GM21717 (cell line): ENCODE measurements at regions not wholly inside any gene's neighbourhood (a gene's known extent, or its start where the extent isn't known, plus 50 kb on each side); places are given as distances from the start of the nearest gene placed in this dataset.
"Not testable (repeated sequence)": the region's sequence is repeated elsewhere in the genome, so short reads cannot be mapped to it uniquely, and the experiment has no call there.

Experiments
- ATAC-seq: cut with Tn5 transposase; IDR thresholded peaks from one replicate; pipeline ENCODE4 v1.9.1; 2021; ENCODE audit warnings: mild to moderate bottlenecking, moderate library complexity; ENCODE audit not compliant: unreplicated experiment

DNA sequence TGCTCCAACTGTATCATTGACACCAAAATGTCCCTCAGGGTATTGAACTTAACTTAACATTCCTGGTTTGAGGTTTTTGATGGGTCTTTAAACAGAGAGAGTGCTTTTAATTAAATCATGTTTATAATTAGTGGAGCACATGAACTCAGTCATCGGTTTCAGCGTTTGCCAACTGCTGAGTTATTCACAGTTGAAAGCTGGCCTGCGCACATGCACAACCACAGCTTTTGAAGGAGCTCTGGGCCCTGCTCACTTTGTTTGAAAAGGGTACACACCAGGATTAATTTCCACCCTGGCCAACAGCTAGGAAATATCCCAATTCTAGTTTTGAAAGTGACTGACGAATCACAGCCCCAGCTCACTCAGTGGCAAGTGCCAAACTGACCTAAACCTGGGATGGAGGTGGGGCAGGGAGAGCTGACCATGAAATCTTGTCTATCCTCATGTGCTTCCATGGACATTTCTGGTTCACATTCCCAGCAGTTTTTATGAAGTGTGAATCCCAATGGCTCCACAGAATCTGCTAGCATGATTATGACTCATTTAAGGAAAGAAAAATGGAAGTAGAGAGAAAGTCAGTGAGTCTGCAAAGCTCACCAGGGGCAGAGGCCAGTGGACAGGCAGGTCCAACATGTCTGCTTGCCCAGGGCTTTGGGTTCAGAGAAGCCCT lies 247.8 kb downstream of the FNDC1 start:
- ATAC-seq: no peak

DNA sequence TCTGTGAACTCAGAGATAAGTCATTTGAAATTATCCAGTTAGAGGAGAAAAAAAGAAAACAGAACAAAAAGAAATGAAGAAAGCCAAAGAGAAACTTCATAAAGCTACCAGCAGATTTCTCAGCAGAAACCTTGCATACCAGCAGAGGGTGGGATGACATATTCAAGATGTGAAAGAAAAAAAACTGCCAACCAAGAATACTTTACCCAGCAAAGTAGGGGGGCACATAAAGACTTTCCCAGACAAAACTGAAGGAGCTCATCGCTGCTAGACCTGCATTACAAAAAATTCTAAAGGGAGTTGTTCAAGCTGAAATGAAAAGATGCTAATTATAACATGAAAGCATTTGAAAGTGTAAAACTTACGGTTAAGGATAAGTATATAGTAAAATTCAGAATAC lies 246.3 kb downstream of the FNDC1 start:
- ATAC-seq: no peak

DNA sequence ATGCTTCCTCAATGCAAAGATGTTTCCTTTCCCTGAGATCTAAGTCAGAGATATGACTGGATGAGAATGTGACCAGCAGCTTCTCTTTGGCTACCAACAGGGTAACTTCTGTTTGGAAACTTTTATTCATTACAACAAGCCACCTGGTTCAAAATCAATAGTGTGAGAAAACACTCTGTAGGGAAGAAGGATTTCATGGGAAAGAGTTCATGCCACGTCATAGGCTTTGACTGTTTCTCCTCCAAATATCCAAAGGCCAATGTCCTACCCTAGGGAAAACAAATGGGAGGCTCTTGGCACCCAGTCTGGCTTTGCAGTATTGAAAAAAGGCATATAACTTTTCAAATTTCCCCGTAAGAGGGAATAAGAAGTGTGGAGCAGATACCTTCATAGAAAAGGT lies 245.5 kb downstream of the FNDC1 start:
- ATAC-seq: no peak

DNA sequence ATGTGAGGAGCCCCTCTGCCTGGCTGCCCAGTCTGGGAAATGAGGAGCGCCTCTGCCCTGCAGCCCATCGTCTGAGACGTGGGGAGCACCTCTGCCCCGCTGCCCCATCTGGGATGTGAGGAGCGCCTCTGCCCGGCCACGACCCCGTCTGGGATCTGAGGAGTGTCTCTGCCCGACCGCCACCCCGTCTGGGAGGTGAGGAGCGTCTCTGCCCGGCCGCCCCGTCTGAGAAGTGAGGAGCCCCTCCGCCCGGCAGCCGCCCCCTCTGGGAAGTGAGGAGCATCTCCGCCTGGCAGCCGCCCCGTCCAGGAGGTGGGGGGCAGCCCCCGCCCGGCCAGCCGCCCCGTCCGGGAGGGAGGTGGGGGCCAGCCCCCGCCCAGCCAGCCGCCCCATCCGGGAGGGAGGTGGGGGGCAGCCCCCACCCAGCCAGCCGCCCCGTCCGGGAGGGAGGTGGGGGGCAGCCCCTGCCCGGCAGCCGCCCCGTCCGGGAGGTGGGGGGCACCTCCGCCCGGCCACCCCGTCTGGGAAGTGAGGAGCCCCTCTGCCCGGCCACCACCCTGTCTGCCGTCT lies 238.1 kb downstream of the FNDC1 start:
- not testable (repeated sequence) for ATAC-seq

DNA sequence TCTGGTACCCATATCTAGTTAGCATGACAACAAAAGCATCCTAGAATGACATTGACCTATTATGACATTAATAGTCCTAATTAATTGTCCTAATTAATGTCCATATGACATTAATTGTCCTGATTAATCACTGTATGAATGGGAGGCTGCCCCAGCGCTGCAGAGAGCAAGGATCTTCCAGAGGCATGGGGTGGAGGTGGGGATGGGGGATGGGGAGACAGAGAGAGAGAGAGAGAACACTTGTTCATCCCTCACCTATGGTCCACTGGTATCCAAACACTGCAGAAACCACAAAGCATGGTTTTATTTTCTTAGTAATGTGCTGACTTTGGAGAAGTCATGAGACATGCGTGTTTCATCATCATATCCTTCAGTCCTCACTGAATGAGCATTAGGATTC lies 235.1 kb downstream of the FNDC1 start:
- ATAC-seq: no peak

DNA sequence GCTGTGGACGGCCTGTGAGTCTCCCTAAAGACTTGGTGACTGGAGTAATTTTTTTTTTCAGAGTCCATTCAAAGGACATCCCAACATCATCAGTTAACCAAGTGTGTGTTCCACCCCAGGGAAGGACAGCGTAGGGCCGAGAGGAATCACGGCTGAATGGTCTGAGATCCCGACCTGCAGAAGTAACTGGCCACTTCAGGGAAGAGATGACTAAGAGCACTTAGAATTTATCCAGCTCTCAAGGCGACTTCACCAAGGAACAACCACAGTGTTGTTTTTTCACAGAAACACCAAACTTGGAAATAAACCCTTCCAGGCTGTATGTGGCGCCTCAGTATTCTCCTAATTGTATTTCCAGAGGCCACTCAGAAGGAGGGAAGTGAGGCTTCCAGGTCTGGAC lies 231.6 kb downstream of the FNDC1 start:
- ATAC-seq: no peak

DNA sequence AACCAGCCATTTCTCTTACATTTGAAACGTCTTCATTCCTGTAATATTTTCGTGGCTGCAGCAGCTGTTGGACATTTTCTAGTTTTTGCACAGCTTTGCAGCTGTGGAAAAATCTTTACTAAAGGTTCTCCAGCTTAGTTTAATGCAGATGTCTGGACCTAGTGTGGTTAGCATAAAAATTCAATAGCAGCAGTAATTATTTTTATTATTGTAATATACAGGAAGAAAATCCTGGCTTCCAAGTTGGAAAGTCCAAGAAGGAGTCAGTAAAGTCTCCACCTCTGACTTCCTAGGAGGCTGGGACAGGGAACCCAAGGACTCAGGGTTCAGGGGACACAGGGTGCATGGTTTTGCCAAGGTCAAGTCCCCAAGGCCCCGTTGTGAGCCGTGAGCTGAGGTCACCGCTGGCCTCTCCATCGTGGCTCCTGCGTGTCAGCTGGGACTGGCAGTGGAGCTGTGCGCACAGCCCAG lies 230.6 kb downstream of the FNDC1 start:
- no peak for ATAC-seq

DNA sequence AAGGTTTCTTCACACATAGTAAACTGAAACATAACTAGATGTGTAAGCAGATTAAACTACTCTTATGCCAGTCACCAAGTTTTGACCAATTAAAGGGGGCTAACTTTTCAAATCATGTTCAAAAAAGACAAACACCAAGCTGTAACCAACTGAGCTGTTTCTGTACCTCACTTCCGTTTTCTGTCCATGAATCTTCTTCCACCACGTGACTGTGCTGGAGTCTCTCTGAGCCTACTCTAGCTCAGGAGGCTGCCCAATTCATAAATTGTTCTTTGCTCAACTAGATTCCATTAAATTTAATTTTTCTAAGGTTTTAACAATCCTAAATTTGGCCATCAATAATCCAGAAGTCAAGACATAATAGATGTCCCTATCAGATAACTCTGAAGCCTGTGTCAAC lies 229.4 kb downstream of the FNDC1 start:
- ATAC-seq: no peak

DNA sequence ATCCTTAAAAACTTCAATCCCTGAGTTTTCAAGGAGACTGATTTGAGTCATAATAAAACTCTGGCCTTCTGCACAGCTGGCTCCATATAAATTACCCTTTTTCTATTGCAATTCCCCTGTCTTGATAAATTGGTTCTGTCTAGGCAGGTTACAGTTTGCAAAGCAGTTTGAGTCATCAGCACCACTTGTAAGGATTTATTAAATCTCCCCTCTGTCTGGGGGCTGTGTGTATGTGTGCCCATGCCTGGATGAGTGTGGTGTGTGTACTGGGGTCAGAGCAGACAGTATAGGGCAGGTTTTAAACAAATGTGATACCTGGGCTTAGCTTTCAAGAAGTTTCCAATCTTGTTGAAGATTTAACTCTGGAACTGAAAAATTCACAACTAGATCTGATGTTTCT lies 228.6 kb downstream of the FNDC1 start:
- no peak for ATAC-seq

DNA sequence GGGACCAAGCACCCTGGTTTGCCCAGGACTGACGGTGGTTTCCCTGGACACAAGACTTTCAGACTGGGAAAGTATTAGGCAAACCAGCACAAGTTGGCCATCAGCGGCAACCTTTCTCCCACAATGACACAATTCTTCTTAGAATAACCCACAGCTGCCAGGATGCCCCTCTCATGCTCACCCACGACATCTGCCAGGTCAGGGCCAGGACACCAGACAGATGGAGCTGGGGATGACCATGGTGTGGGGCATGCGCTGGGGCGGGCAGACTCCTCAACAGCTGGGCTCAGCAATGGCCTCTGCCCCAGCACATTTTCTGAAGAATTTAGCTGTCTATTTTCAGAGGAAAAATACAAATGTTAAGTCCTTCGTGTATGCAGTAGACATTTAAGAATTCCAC lies 226.4 kb downstream of the FNDC1 start:
- ATAC-seq: no peak

DNA sequence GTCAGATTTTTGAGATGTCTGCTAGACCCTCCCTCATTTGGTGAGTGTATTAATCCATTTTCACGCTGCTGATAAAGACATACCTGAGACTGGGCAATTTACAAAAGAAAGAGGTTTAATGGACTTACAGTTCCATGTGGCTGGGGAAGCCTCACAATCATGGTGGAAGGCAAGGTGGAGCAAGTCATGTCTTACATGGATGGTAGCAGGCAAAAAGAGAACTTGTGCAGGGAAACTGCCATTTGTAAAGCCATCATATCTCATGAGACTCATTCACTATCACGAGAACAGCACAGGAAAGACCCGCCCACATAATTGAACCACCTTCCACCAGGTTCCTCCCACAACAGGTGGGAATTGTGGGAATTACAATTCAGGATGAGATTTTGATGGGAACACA lies 223.5 kb downstream of the FNDC1 start:
- ATAC-seq: not testable (repeated sequence)

DNA sequence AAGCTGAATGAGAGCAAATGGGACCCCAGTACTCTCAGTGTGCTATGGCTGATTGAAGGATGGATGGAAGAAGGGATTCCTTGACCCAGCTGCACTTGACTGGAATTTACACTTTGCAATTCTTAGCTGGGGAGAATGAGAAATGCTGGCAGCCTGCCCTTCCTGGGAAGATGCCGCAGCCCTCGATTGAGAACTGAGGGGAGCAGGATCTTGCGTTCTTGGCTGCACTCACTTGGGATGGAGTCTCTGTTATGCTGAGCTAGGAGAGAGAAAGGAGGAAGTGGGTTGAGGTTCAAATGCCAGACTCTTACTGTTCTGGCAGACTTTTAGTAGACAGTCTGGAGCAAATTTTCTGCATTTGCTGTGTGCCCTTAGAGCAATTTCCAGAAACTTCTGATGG lies 221.2 kb downstream of the FNDC1 start:
- ATAC-seq: no peak

DNA sequence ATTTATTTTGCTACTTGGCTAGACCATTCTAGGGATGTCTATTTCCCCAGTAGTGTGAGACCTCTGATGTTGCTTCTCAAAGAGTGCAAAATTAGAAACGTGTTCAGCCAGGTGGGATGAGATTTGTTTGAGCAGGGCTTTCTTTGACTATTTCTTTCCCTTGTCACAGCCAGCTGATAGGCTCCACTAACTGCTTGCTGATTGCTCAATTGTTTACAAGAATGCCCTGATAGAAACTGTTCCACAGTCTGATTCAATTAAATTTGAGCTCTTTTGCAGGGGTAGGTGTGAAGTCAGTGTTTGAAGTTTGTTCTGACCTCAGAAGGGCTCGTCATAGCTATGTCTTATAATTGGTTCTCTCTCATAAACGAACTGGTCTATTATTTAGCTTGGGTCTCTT lies 220.5 kb downstream of the FNDC1 start:
- no peak for ATAC-seq

DNA sequence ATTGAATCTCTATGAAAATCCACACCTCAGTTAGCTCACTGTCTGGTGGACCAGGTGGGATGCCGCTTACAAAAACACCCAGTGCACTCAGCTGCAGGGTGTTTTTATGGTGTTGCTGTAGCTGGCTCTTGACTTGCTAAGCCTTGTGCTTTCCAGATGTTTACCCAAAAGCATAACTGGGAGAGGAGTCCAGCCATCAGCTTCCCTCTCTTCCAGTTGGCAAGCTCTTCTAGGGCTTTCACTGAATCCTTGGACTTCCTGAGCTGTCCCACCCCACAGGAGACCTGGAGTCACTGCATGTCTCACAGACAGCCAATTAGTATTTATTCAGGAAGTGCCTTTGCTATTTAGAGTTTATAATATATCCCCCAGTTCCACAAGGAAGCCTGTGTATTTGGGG lies 210.9 kb downstream of the FNDC1 start:
- no peak for ATAC-seq

DNA sequence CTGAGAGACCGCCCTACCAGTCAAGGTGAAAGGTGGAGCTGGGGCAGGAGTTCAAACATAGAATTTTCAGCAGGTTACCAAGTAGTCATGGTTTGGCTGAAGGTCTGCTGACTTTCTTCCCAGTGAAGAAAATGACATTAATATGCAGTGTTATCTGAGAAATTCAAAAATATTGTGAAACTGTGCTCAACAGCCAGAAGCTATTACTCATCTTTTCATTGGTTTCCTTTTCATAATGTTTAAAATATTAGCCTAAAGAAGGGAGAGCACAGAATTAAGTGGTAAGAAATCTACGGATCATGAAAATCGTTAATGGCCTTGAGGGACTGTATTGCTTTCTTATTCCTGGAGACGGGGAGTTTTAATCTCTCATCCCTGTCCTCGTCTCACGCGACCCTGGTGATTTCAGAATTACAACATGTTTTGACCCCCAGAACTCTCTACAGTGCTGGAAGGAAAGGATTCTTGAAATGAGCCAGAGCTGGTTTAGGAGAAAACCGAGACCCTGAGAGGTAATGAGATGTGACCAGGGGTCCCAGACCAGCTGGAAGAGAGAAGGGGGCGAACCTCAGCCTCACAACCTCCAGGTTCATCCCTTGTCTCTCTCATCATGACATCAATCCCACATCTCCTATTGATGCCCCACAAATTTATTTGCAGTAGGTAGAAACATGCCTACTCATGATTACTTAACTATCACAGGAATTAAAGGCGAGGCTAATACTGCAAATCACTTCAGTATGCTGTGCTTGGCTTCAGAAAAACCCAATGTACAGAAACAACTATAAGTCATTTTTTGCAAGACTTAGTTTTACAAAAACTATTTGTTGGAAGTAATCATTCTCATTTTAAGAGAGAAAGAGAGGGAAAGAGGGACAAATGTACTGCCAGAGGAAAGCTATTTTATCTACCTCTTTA lies 209.5 kb downstream of the FNDC1 start:
- no peak for ATAC-seq

DNA sequence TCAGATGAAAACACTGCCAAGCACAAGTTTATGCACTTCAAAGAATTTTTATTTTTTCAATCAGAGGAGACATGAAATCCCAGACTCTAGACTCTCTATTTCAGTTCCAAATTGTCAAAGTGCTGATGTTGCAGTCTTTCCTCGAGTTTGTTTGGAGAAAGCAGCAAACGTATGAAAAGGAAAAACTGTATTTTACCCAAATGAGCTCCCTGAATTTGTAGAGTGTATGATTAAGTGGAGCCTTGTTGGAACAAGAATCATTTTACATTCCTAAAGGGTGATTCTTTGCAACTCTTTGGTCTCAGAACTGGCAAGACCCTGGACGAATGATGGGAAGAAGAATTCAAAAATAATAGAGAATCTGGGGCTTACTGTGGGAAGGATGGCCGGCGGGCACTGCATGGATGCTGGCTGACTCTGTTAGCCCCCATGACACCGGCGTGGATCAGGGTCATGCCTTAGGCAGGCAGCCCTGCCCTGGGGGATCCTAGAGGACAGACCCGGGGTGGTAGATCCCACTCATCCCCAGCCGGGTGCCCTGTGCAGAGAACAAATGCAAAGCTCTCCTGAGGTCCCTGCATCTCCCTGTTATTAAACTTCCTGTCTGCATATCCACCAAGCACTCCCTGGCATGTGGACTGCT lies 207.4 kb downstream of the FNDC1 start:
- ATAC-seq: no peak

DNA sequence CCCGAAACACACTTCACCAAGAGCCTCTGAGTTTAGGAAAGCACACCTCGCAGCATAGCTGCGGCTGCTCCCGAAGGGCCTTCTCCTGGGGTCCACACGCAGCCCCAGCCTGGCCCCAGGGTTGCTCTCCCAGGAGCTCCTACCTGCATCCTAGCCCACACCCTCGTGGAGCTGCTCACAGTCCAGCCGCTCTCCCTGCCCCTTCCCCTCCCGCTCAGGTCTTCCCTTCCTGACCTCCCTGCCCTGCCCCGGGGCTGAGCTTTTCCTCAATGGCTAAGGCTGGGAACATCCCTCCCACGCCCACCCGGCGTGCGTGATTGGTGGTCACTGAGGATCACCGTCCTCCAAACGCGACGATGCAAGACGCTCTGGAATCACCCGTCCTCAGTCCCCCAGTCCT lies 205.8 kb downstream of the FNDC1 start:
- ATAC-seq: no peak

DNA sequence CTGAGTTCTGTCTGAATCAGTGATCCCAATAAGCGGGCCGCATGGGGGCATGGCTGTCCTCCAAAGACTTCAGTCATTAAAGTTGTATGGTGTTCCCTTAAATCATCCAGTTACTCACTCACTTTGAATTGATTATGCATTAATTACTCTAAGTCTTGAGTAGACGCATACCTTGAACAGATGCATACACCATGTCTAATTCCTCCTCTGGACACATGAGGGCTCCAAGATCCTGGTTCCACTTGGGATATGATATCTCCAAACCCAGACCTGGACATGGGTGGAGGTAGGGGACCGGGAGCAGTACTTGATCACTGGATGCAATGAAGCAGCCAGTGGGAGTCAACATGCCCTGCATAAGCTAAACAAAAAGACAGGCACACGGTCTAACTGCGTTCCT lies 204.5 kb downstream of the FNDC1 start:
- no peak for ATAC-seq

DNA sequence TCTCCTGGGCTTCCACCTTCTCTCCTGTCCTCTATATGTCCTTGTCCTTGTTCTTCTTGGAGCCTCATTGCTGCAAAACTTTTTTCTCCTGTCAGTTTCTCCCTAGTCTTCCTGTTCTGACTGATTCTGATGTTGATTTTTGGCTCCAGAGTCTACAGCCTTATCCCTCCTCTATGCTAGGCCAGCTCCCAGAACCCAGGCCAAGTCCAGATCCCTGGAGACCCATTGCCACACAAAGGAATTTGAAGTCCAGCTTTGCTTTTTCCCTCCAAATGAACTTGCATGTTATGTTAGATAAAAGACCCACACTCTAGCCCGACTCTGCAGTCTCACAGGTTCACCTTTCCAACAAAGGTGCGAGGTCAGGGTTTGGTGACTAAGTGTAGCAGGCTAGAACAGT lies 203.1 kb downstream of the FNDC1 start:
- no peak for ATAC-seq

DNA sequence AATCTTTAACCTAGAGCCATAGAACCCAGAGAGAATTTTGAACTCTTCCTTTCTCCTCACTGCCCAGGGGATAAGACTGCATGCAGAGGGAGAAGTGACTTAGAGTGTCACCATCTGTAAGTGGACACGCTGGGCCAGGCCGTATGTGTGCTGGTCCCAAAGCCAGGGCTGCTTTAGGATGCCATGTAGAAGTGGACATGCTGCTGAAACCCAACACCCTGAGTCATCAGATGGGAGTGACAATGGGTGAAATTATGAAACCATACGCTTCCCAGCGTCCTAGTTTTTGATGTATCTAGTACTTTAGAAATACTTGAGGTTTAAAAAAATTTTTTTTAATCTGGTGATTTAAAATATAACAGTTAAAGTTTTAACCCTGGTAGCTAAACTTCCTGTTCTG lies 191.1 kb downstream of the FNDC1 start:
- no peak for ATAC-seq

DNA sequence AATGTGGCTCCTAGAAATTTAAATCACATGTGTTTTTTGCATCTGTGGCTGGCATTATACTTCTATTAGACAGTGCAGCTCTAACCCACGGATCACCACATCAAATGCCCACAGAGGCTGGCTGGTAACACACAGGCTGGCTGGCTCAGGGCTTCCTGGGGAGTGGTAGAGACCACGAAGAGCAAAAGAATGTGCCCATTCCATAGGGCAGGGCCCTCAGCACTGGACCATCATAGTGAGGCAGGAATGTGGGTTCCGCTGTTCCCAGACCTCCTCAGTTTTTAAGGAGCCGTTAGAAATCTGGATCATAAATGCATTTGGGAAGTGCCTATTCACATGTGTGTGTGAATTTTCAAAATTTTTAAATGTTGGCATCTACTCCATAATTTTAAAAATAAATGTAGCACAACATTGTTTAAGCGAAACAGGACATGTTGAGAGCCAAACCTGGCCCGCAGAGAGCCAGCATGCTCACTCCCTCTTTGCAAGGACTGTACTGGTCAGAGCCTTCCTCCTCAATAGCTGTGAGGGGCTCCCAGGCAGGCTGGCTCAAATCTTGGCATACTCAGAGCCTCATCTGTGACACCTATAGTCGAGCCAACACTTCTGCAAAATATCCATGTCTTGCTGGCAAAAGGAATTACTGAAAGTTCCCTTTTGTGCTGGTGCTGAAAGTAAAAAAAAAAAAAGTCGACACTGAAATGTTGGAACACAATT lies 190.5 kb downstream of the FNDC1 start:
- no peak for ATAC-seq
